GM12873 (cell line): ENCODE measurements at regions not wholly inside any gene's neighbourhood (a gene's known extent, or its start where the extent isn't known, plus 50 kb on each side); places are given as distances from the start of the nearest gene placed in this dataset.

ENCODE experiments used
- CTCF ChIP-seq: IDR thresholded peaks from 2 replicates; pipeline ENCODE4 v1.5.1; 2012; ENCODE audit warnings: low read depth, mild to moderate bottlenecking, moderate library complexity, low read length, control low read depth; ENCODE audit not compliant: insufficient read depth; ENCODE audit errors: missing control alignments

GRCh38 chr13:74978591-74978990 is 503.4 kb downstream of the TBC1D4 start:
- no peak for TF ChIP-seq CTCF

GRCh38 chr13:74977498-74977897 is 504.5 kb downstream of the TBC1D4 start:
- no peak for TF ChIP-seq CTCF

GRCh38 chr13:74975111-74975510 is 506.9 kb downstream of the TBC1D4 start:
- TF ChIP-seq CTCF: no peak

- TF ChIP-seq CTCF: no peak
Measured at GRCh38 chr13:74973935-74974879, 507.8 kb downstream of the TBC1D4 start.

- TF ChIP-seq CTCF: no peak
Measured at GRCh38 chr13:74969419-74969818, 512.5 kb downstream of the TBC1D4 start.

- TF ChIP-seq CTCF: no peak
Measured at GRCh38 chr13:74966814-74967424, 515.0 kb downstream of the TBC1D4 start.

GRCh38 chr13:74966275-74966674 is 515.7 kb downstream of the TBC1D4 start:
- no peak for TF ChIP-seq CTCF
